Osteocyte (in vitro differentiated cells): ENCODE measurements at regions not wholly inside any gene's neighbourhood (a gene's known extent, or its start where the extent isn't known, plus 50 kb on each side); places are given as distances from the start of the nearest gene placed in this dataset.
"Not testable (repeated sequence)": the region's sequence is repeated elsewhere in the genome, so short reads cannot be mapped to it uniquely, and the experiment has no call there.

Experiments used
- DNase-seq: peaks from one replicate; pipeline ENCODE4 v3.0.0; 2021; ENCODE audit warnings: mixed read lengths; ENCODE audit not compliant: unreplicated experiment; ENCODE audit errors: extremely low spot score
- H3K27ac Mint-ChIP-seq: one replicate; pipeline ENCODE4 v1.8.0; 2021; ENCODE audit warnings: mild to moderate bottlenecking, mixed read lengths; ENCODE audit not compliant: unreplicated experiment
- H3K27me3 Mint-ChIP-seq: one replicate; pipeline ENCODE4 v1.8.0; 2021; ENCODE audit warnings: mixed read lengths; ENCODE audit not compliant: unreplicated experiment
- H3K36me3 Mint-ChIP-seq: one replicate; pipeline ENCODE4 v1.8.0; 2021; ENCODE audit warnings: mixed read lengths; ENCODE audit not compliant: unreplicated experiment
- H3K4me1 Mint-ChIP-seq: one replicate; pipeline ENCODE4 v1.8.0; 2021; ENCODE audit warnings: mixed read lengths; ENCODE audit not compliant: unreplicated experiment
- H3K4me3 Mint-ChIP-seq: one replicate; pipeline ENCODE4 v1.8.0; 2021; ENCODE audit warnings: mild to moderate bottlenecking, moderate library complexity, mixed read lengths; ENCODE audit not compliant: unreplicated experiment
- H3K9me3 Mint-ChIP-seq: one replicate; pipeline ENCODE4 v1.8.0; 2021; ENCODE audit warnings: mixed read lengths; ENCODE audit not compliant: unreplicated experiment
- TF ChIP-seq, protein P1 (sequence below): fragments of 200-600 bp; sonication (generic); IDR thresholded peaks from 2 replicates; pipeline ENCODE4 v1.5.0; 2021; ENCODE audit warnings: antibody characterized with exemption, mild to moderate bottlenecking, moderate library complexity

DNA sequence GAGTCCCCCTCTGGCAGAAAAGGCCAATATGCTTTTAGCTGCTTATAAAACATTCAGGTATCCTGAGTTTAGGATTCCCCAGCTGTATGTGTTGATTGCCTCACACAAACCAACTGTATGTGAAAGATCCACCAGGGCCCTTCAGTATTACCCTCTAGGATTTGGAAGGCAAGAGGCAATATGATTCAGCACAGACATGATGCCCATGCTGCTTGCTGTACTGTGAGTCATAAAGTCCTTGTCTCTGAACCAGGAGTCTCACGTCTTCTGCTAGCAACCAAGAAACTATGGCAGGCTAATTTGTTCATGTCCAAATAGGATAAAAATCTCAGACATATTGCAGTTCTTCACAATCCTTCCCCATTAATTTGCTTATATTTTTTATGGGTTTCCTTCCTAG, 789.2 kb upstream of the SLC35B3 start:
- TF ChIP-seq, protein P1, sequence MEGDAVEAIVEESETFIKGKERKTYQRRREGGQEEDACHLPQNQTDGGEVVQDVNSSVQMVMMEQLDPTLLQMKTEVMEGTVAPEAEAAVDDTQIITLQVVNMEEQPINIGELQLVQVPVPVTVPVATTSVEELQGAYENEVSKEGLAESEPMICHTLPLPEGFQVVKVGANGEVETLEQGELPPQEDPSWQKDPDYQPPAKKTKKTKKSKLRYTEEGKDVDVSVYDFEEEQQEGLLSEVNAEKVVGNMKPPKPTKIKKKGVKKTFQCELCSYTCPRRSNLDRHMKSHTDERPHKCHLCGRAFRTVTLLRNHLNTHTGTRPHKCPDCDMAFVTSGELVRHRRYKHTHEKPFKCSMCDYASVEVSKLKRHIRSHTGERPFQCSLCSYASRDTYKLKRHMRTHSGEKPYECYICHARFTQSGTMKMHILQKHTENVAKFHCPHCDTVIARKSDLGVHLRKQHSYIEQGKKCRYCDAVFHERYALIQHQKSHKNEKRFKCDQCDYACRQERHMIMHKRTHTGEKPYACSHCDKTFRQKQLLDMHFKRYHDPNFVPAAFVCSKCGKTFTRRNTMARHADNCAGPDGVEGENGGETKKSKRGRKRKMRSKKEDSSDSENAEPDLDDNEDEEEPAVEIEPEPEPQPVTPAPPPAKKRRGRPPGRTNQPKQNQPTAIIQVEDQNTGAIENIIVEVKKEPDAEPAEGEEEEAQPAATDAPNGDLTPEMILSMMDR: no peak
- Mint-ChIP-seq H3K27ac (no peak overlapping the region), H3K36me3 (no peaks in the 10 kb centered on the region), H3K4me1 (no peaks in the 10 kb centered on the region), H3K27me3 (no peaks in the 10 kb centered on the region), H3K4me3 (no peak overlapping the region), H3K9me3 (no peaks in the 10 kb centered on the region)
- no peak for DNase-seq

DNA sequence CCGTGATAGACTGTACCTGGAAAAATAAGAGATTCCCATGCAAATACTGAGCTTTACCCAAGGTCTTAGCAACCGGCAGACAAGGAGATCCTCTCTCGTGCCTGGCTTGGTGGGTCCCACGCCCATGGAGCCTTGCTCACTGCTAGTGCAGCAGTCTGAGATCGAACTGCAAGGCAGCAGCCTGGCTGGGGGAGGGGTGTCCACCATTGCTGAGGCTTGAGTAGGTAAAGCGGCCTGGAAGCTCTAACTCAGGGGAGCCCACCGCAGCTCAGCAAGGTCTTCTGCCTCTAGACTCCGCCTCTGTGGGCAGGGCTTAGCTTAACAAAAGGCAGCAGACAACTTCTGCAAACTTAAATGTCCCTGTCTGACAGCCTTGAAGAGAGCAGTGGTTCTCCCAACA, 778.4 kb upstream of the SLC35B3 start:
- DNase-seq, H3K36me3 Mint-ChIP-seq: not testable (repeated sequence)

DNA sequence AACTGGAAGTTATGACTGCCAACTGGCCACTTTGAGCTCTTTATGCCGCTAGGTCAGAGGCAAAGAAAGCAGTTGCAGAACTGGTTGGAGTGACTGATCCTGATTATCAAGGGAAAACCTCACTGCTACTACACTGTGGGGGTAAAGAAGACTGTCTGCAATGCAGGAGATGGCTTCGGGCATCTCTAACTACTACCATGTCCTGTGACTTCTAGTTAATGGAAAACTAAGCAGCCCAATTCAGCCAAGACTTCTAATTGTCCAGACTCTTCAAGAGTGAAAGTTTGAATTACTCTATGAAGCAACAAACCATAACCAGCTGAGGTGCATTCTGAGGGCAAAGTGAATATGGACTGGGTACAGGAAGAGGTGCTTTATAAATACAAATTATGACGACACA, 773.6 kb upstream of the SLC35B3 start:
- Mint-ChIP-seq H3K27ac (no peak overlapping the region), H3K4me3 (no peak overlapping the region), H3K36me3 (peaks cover 6% of the 10 kb centered on the region), H3K27me3 (no peaks in the 10 kb centered on the region), H3K9me3 (peaks cover 21% of the 10 kb centered on the region), H3K4me1 (peaks cover 5% of the 10 kb centered on the region)
- DNase-seq: no peak
- TF ChIP-seq, protein P1: no peak

More for the DNA sequence above, 778.4 kb upstream of the SLC35B3 start:
- H3K9me3 Mint-ChIP-seq, H3K27ac Mint-ChIP-seq, H3K4me1 Mint-ChIP-seq, H3K4me3 Mint-ChIP-seq, H3K27me3 Mint-ChIP-seq: not testable (repeated sequence)

GRCh38 chr6:9205645-9206044, 770.3 kb upstream of the SLC35B3 start:
- no peak for DNase-seq
- H3K4me3 Mint-ChIP-seq: no peak overlapping the region
- H3K36me3 Mint-ChIP-seq: peaks cover 6% of the 10 kb centered on the region
- no peak overlapping the region for H3K27ac Mint-ChIP-seq
- TF ChIP-seq, protein P1: no peak
- H3K27me3 Mint-ChIP-seq: no peaks in the 10 kb centered on the region
- H3K4me1 Mint-ChIP-seq: peaks cover 5% of the 10 kb centered on the region
- H3K9me3 Mint-ChIP-seq: peaks cover 21% of the 10 kb centered on the region

DNA sequence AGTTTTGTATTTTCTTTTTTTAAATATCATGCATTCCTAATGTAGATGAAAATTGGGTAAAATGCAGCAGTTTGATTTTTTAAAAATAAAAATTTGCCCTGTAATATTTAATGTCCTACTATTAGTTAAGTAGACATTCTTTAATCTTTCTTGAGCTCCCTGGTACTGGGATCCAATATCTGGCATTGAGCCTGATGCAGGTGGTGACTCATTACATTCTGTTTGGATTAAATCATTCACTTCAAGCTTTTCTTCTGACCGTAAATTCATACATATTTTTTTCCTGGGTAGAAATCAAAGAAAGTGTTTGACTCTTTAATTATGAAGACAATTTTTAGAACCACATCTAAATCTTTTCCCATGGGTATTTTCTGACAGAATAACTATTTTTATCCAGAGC, 768.8 kb upstream of the SLC35B3 start:
- H3K9me3 Mint-ChIP-seq: peaks cover 21% of the 10 kb centered on the region
- peaks cover 6% of the 10 kb centered on the region for H3K36me3 Mint-ChIP-seq
- no peak overlapping the region for H3K27ac Mint-ChIP-seq
- DNase-seq: no peak
- no peaks in the 10 kb centered on the region for H3K27me3 Mint-ChIP-seq
- TF ChIP-seq, protein P1: no peak
- H3K4me3 Mint-ChIP-seq: no peak overlapping the region
- peaks cover 5% of the 10 kb centered on the region for H3K4me1 Mint-ChIP-seq

DNA sequence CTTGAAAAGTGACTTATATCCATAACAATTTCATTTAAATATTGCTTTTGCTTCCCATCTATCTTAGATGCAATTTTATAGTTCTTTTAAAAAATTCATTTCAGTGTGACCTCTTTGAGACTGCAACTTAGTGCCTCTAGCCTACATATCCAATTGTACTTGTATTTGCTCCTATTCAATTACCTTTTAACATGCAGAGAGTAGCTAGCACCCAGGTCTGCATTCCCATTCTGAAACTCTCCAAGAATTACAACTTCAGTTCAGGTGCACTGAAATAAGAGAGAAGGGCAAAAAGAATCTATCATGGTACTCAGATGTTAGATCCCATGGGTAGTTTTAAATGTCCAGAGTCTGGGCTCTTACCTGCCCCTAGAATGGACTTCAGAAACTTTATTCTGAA, 765.4 kb upstream of the SLC35B3 start:
- Mint-ChIP-seq H3K27me3 (no peaks in the 10 kb centered on the region), H3K9me3 (peaks cover 16% of the 10 kb centered on the region), H3K4me3 (no peak overlapping the region), H3K27ac (no peak overlapping the region), H3K36me3 (peaks cover 4% of the 10 kb centered on the region), H3K4me1 (peaks cover 5% of the 10 kb centered on the region)
- TF ChIP-seq, protein P1: no peak
- DNase-seq: no peak
